CD4-positive, alpha-beta T cell treated with Interleukin-21 for 1 hour (primary cell): ENCODE measurements at regions not wholly inside any gene's neighbourhood (a gene's known extent, or its start where the extent isn't known, plus 50 kb on each side); places are given as distances from the start of the nearest gene placed in this dataset.
"Not testable (repeated sequence)": the region's sequence is repeated elsewhere in the genome, so short reads cannot be mapped to it uniquely, and the experiment has no call there.

Source experiments
- DNase-seq: peaks from one replicate; pipeline ENCODE4 v3.0.0-alpha.2; 2020

- no peak for DNase-seq
These were observed 696.9 kb upstream of the ANKRD30A start for GRCh38 chr10:36428507-36428906.

- DNase-seq = no peak
These were observed 700.1 kb upstream of the ANKRD30A start for GRCh38 chr10:36425131-36425797.

- no peak for DNase-seq
These were observed 700.9 kb upstream of the ANKRD30A start for GRCh38 chr10:36424502-36424901.

GRCh38 chr10:36423821-36424248 lies 701.6 kb upstream of the ANKRD30A start:
- DNase-seq = no peak

GRCh38 chr10:36421992-36422391 lies 703.4 kb upstream of the ANKRD30A start:
- no peak for DNase-seq

- no peak for DNase-seq
These were observed 708.9 kb upstream of the ANKRD30A start for GRCh38 chr10:36416513-36416912.

GRCh38 chr10:36412942-36413341 lies 712.5 kb upstream of the ANKRD30A start:
- no peak for DNase-seq

GRCh38 chr10:36400238-36400637 lies 725.2 kb upstream of the ANKRD30A start:
- not testable (repeated sequence) for DNase-seq

- DNase-seq = no peak
These were observed 731.6 kb upstream of the ANKRD30A start for GRCh38 chr10:36393801-36394200.

- no peak for DNase-seq
These were observed 734.0 kb upstream of the ANKRD30A start for GRCh38 chr10:36391405-36391804.

- no peak for DNase-seq
These were observed 735.2 kb upstream of the ANKRD30A start for GRCh38 chr10:36390221-36390620.

- no peak for DNase-seq
These were observed 737.2 kb upstream of the ANKRD30A start for GRCh38 chr10:36388166-36388565.

GRCh38 chr10:36385693-36386092 lies 739.7 kb upstream of the ANKRD30A start:
- DNase-seq = no peak

- no peak for DNase-seq
These were observed 741.3 kb upstream of the FZD8 start for GRCh38 chr10:36383349-36383748.

- DNase-seq = no peak
These were observed 739.7 kb upstream of the FZD8 start for GRCh38 chr10:36381748-36382147.

- no peak for DNase-seq
These were observed 738.4 kb upstream of the FZD8 start for GRCh38 chr10:36380538-36380937.

GRCh38 chr10:36375107-36375506 lies 733.0 kb upstream of the FZD8 start:
- no peak for DNase-seq

- DNase-seq = no peak
These were observed 731.5 kb upstream of the FZD8 start for GRCh38 chr10:36373424-36374096.

- DNase-seq = no peak
These were observed 725.3 kb upstream of the FZD8 start for GRCh38 chr10:36367362-36367761.

- DNase-seq = no peak
These were observed 724.7 kb upstream of the FZD8 start for GRCh38 chr10:36366843-36367242.

GRCh38 chr10:36366065-36366464 lies 724.0 kb upstream of the FZD8 start:
- DNase-seq = no peak

GRCh38 chr10:36362257-36362656 lies 720.2 kb upstream of the FZD8 start:
- no peak for DNase-seq

GRCh38 chr10:36358736-36359135 lies 716.6 kb upstream of the FZD8 start:
- DNase-seq = no peak

GRCh38 chr10:36354633-36355032 lies 712.5 kb upstream of the FZD8 start:
- no peak for DNase-seq

- no peak for DNase-seq
These were observed 709.1 kb upstream of the FZD8 start for GRCh38 chr10:36351159-36351558.
